ENCODE measurements at regions not wholly inside any gene's neighbourhood (a gene's known extent, or its start where the extent isn't known, plus 50 kb on each side); places are given as distances from the start of the nearest gene placed in this dataset.

- no peak overlapping the region for H4K5ac ChIP-seq (ENCODE audit: insufficient read length, low read depth, low read length)
- H2BK5ac ChIP-seq (ENCODE audit: insufficient read length, low read length): no peak overlapping the region
- H4K20me1 ChIP-seq (ENCODE audit: control insufficient read depth, insufficient read depth, insufficient read length): no peaks in the 10 kb centered on the region
- H3K9me3 ChIP-seq (ENCODE audit: control insufficient read depth, low read depth, low read length): no peaks in the 10 kb centered on the region
- no peak overlapping the region for H3K4me2 ChIP-seq (ENCODE audit: insufficient read depth, insufficient read length, low read length)
- H3K79me2 ChIP-seq (ENCODE audit: insufficient read depth, low read length): no peaks in the 10 kb centered on the region
- no peak overlapping the region for H3K27ac ChIP-seq (ENCODE audit: insufficient read length, low read depth, low read length)
- no peak overlapping the region for H3K23ac ChIP-seq (ENCODE audit: insufficient read length, low read depth, low read length)
- Mint-ChIP-seq H3K4me1 (no peaks in the 10 kb centered on the region), H3K27me3 (ENCODE audit: low read depth) (no peaks in the 10 kb centered on the region), H3K27ac (no peak overlapping the region), H3K4me3 (no peak overlapping the region), H3K36me3 (ENCODE audit: insufficient read depth in 1 of 3, low read depth in 3 of 3) (0 out of 7 replicates have a peak, but pooled peaks cover 0 to 2% (median 0%) of the 10 kb centered on the region in 3 experiments), H3K9me3 (no peaks in the 10 kb centered on the region; a peak in 1 of 5 replicates)
- H4K91ac ChIP-seq (ENCODE audit: insufficient read length, low read depth, low read length): no peak overlapping the region
- H3T11ph ChIP-seq (ENCODE audit: low read length): no peak overlapping the region
- H2AFZ ChIP-seq (ENCODE audit: low read length): no peak overlapping the region
- H2BK15ac ChIP-seq (ENCODE audit: low read depth, low read length): no peak overlapping the region
- no CpG with 5 or more reads among the region's 2 CpGs for WGBS (ENCODE audit: extremely low coverage, insufficient read length, low lambda C conversion rate)
- no peak overlapping the region for H2BK20ac ChIP-seq (ENCODE audit: low read depth, low read length, poor library complexity, severe bottlenecking)
- no peak overlapping the region for H2BK120ac ChIP-seq (ENCODE audit: low read depth, low read length, poor library complexity, severe bottlenecking)
- no peak for TF ChIP-seq CTCF (conservative IDR thresholded peaks at IDR 0.05)
- DNase-seq: no peak
- no peaks in the 10 kb centered on the region for H3K23me2 ChIP-seq (ENCODE audit: insufficient read length, low read depth, low read length, poor library complexity, severe bottlenecking)
- no peak overlapping the region for H3K4ac ChIP-seq (ENCODE audit: low read depth, low read length)
- no peaks in the 10 kb centered on the region for H3K79me1 ChIP-seq (ENCODE audit: insufficient read depth, low read depth, low read length, poor library complexity, severe bottlenecking)
- H2AK5ac ChIP-seq (ENCODE audit: insufficient read length, low read length): no peak overlapping the region
- no peak overlapping the region for H3K18ac ChIP-seq (ENCODE audit: insufficient read length, low read depth, low read length)
- H2BK12ac ChIP-seq (ENCODE audit: insufficient read length, low read depth, low read length): no peak overlapping the region
- H3K56ac ChIP-seq (ENCODE audit: insufficient read length, low read depth, low read length): no peak overlapping the region
- H3K9ac ChIP-seq (ENCODE audit: extremely low read depth, insufficient read length, low read length): no peak overlapping the region
- H3K27me3 ChIP-seq (ENCODE audit: insufficient read depth, low read length): no peaks in the 10 kb centered on the region
- no peak overlapping the region for H3K14ac ChIP-seq (ENCODE audit: insufficient read depth, low read length)
- H4K8ac ChIP-seq (replicated peaks; ENCODE audit: insufficient read length, low read depth, low read length): no peak overlapping the region
- H3K4me1 ChIP-seq (ENCODE audit: insufficient read depth, low read length): no peaks in the 10 kb centered on the region
Measured at GRCh38 chr5:12477554-12477953, 573.3 kb upstream of the CTNND2 start.
